ENCODE measurements at regions not wholly inside any gene's neighbourhood (a gene's known extent, or its start where the extent isn't known, plus 50 kb on each side); places are given as distances from the start of the nearest gene placed in this dataset.

- TF ChIP-seq CTCF (IDR thresholded peaks at IDR 0.05) (no peak), EZH2 (IDR thresholded peaks at IDR 0.05; ENCODE audit: borderline replicate concordance, insufficient read depth, low read depth, low read length, poor library complexity, severe bottlenecking) (no peak)
Observed at GRCh38 chr2:2708575-2709430, 377.7 kb upstream of the MYT1L start.
